ENCODE measurements at regions not wholly inside any gene's neighbourhood (a gene's known extent, or its start where the extent isn't known, plus 50 kb on each side); places are given as distances from the start of the nearest gene placed in this dataset.

DNA sequence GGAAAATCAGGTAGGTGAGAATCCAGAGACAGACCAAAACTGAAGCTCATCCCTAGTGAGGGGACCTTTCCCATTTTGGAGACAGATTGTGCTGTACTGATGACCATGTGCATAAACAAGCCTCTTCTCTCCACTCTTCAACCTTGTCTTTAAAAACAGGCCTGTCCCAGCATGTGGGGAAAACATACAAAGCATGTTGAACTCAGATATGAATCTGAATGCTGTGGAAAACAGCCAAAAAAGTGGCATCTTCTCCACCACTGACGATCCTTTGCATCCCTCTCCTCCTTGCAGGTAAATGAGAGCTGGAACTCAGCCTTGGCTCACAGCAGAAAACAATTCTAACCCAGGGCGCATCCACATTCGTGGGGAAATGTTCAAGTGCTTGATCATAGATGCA, 123.7 kb upstream of the FOXQ1 start:
- WGBS, 2 donors: 78 to 87% methylated on average over 3 of the region's 3 CpGs
- no peak for DNase-seq
- Histone ChIP-seq H3K36me3 (ENCODE audit: low read depth, missing control alignments) (no peaks in the 10 kb centered on the region), H3K4me1 (no peaks in the 10 kb centered on the region), H3K27ac (no peak overlapping the region), H3K4me3 (no peak overlapping the region), H3K9me3 (no peaks in the 10 kb centered on the region), H3K27me3 (no peaks in the 10 kb centered on the region)
- no peak for TF ChIP-seq POLR2A (IDR thresholded peaks at IDR 0.05)
- TF ChIP-seq, protein P1, sequence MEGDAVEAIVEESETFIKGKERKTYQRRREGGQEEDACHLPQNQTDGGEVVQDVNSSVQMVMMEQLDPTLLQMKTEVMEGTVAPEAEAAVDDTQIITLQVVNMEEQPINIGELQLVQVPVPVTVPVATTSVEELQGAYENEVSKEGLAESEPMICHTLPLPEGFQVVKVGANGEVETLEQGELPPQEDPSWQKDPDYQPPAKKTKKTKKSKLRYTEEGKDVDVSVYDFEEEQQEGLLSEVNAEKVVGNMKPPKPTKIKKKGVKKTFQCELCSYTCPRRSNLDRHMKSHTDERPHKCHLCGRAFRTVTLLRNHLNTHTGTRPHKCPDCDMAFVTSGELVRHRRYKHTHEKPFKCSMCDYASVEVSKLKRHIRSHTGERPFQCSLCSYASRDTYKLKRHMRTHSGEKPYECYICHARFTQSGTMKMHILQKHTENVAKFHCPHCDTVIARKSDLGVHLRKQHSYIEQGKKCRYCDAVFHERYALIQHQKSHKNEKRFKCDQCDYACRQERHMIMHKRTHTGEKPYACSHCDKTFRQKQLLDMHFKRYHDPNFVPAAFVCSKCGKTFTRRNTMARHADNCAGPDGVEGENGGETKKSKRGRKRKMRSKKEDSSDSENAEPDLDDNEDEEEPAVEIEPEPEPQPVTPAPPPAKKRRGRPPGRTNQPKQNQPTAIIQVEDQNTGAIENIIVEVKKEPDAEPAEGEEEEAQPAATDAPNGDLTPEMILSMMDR (IDR thresholded peaks at IDR 0.05): no peak
- intact Hi-C loops (cut with DNase I; ENCODE audit: low total_unique reads): no loop called here

DNA sequence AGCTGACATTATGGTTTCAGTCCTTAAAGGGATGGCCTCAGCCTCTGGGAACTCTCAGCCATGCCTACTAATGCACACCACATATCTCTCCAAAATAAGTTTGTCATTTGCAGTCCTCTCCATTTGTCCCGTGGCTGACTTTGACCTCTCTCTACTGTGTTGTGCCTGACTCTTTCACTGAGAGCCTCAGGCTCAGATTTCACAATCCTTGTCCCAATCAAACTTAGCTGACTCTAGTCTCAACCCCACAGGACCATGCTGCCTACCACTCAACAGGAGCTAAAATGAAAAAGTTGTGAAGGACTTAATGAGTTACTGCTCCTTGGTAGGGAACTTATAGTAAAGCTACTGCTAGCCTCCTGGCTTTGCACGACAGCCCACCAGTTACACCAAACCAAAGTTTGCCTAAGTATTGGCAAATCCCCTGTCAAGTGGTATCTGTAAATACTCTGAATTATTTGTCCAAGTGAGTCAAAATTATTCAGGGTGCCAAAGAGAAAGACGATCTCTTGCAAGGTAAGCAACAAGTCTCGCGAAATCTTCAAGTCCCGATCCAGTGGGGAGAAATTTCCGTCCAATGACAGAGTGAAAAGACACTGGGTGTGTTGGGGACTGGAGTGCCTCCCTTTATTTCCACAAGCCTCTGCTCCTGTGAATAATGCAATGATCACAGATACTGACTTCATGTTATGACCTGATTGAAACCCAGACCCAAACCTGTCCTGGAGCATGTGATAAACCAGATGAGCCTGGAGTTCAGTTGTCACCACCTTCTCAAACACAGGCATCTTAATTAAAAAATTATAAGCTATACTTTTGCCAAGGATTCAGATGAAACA, 124.4 kb upstream of the FOXQ1 start:
- Histone ChIP-seq H3K27me3 (no peaks in the 10 kb centered on the region), H3K9me3 (no peaks in the 10 kb centered on the region), H3K27ac (no peak overlapping the region), H3K4me3 (no peak overlapping the region), H3K4me1 (no peaks in the 10 kb centered on the region), H3K36me3 (ENCODE audit: low read depth, missing control alignments) (no peaks in the 10 kb centered on the region)
- TF ChIP-seq, protein P1 (IDR thresholded peaks at IDR 0.05): no peak
- TF ChIP-seq POLR2A (IDR thresholded peaks at IDR 0.05): no peak
- intact Hi-C loops (cut with DNase I; ENCODE audit: low total_unique reads): no loop called here
- DNase-seq: no peak
- 83 to 89% methylated on average over 7 of the region's 7 CpGs for WGBS, 2 donors

DNA sequence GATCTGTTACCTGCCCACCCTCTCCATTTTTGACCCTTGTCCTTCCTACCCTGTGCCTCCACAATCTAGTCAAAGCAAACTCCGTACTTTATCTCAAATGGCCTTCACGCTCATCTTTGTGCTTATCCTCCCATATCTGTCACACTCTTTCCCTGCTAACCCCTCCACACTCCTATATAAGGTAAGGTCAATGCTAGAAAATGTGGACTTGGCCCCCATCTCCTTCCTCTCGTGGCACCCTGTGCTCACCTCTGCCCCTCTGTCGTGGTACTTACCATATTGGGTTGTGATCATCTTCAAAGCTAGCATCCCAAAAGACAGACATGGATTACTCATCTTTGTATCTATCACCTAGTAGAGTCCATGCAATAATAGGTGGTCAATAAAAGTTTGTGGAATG, 127.6 kb upstream of the FOXQ1 start:
- no peak for TF ChIP-seq POLR2A (IDR thresholded peaks at IDR 0.05)
- TF ChIP-seq, protein P1 (IDR thresholded peaks at IDR 0.05): no peak
- intact Hi-C loops (cut with DNase I; ENCODE audit: low total_unique reads): no loop called here
- H3K27ac ChIP-seq: no peak overlapping the region
- DNase-seq: no peak
- no peaks in the 10 kb centered on the region for H3K4me1 ChIP-seq
- H3K4me3 ChIP-seq: no peak overlapping the region
- no peaks in the 10 kb centered on the region for H3K27me3 ChIP-seq
- no peaks in the 10 kb centered on the region for H3K9me3 ChIP-seq
- no peaks in the 10 kb centered on the region for H3K36me3 ChIP-seq (ENCODE audit: low read depth, missing control alignments)
- 72 to 80% methylated on average over 4 of the region's 4 CpGs for WGBS, 2 donors

DNA sequence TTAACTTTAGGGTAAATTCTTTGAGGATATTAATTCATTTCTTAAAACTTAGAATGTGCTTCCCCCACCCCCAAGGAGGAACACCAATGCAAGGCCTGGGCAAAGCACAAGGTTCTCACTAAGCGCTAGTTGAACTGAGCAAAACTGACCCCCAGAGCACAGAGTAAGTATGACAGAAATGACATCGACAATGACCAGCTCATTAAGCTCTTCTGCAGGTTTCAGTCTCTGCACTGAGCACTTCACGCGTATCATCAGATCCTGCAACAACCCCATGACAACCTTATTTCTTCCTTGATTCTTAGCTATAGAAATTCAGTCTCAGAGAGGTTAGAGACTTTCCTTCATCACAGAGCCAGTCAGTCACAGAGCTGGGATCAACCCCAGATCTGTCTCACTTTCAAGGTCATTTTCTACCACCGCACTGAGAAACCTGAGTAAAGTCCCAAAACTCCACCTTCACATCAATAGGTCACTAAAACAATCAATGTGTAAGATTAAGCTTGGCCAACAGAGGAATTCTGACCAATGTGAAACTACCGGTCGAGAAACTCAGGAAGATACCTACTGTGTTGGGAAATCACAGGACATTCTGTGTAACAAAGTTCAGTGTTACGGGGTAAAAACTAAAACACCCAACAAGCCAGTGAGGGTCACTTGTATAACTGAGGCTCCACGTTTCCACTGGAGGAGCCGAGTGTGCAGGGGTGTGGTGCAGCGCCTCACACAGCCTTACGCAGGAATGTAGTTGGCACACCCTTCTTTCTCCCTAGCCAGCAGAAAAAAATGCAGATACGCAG, 129.0 kb upstream of the FOXQ1 start:
- intact Hi-C loops (cut with DNase I; ENCODE audit: low total_unique reads): no loop called here
- DNase-seq: no peak
- TF ChIP-seq, protein P1 (IDR thresholded peaks at IDR 0.05): no peak
- no peak for TF ChIP-seq POLR2A (IDR thresholded peaks at IDR 0.05)
- Histone ChIP-seq H3K36me3 (ENCODE audit: low read depth, missing control alignments) (no peaks in the 10 kb centered on the region), H3K9me3 (no peaks in the 10 kb centered on the region), H3K27me3 (no peaks in the 10 kb centered on the region), H3K4me3 (no peak overlapping the region), H3K4me1 (no peaks in the 10 kb centered on the region), H3K27ac (no peak overlapping the region)
- WGBS, 2 donors: 74 to 86% methylated on average over 13 of the region's 13 CpGs

Data from testis (tissue), 2 donors.